ENCODE measurements at regions not wholly inside any gene's neighbourhood (a gene's known extent, or its start where the extent isn't known, plus 50 kb on each side); places are given as distances from the start of the nearest gene placed in this dataset.

DNA sequence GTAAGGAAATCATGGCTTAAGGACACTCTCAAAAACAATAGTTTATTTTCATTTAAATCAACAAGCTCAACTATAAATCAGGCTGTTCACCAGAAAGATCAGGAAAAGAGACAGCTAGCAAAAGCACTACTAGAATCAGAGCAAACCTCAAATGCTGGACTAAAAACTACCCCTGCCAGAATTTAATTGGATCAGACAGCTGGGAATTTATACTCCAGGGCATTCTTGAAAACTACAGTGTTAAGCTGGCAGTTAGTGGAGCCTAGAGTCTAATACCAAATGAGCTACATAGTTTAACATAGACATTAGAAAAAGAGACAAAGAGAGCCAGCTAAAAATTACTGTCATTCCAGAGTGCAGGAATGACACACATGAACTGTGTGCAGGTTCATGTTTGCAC lies 1016.4 kb upstream of the CRIM1 start:
- Mint-ChIP-seq H3K4me3 (ENCODE audit: low read depth, unreplicated experiment) (no peak overlapping the region), H3K27me3 (ENCODE audit: unreplicated experiment) (no peaks in the 10 kb centered on the region), H3K9me3 (ENCODE audit: low read depth, unreplicated experiment) (peaks cover 4% of the 10 kb centered on the region), H3K4me1 (ENCODE audit: low read depth, unreplicated experiment) (no peaks in the 10 kb centered on the region), H3K36me3 (ENCODE audit: insufficient read depth, unreplicated experiment) (no peaks in the 10 kb centered on the region), H3K27ac (ENCODE audit: unreplicated experiment) (no peak overlapping the region)
- DNase-seq: no peak
- BruUV-seq (replicated peaks): no TSS peak
- no peak for TF ChIP-seq CTCF (IDR thresholded peaks at IDR 0.05; ENCODE audit: unreplicated experiment)
- CTCF ChIA-PET: interaction anchor here (1.2 kb wide), 1 partner anchor 11 kb away, joined by 3 read pairs; no protein-coding TSS in a partner anchor
- intact Hi-C loops (cut with micrococcal nuclease; ENCODE audit: unreplicated experiment): no loop called here

GRCh38 chr2:35337922-35338321 lies 1017.7 kb upstream of the CRIM1 start:
- CTCF ChIA-PET: no interaction called here
- H3K9me3 Mint-ChIP-seq (ENCODE audit: low read depth, unreplicated experiment): peaks cover 4% of the 10 kb centered on the region
- no peak for TF ChIP-seq CTCF (IDR thresholded peaks at IDR 0.05; ENCODE audit: unreplicated experiment)
- no peak for DNase-seq
- H3K4me3 Mint-ChIP-seq (ENCODE audit: low read depth, unreplicated experiment): no peak overlapping the region
- no peak overlapping the region for H3K27ac Mint-ChIP-seq (ENCODE audit: unreplicated experiment)
- H3K27me3 Mint-ChIP-seq (ENCODE audit: unreplicated experiment): no peaks in the 10 kb centered on the region
- no TSS peak for BruUV-seq (replicated peaks)
- intact Hi-C loops (cut with micrococcal nuclease; ENCODE audit: unreplicated experiment): no loop called here
- no peaks in the 10 kb centered on the region for H3K4me1 Mint-ChIP-seq (ENCODE audit: low read depth, unreplicated experiment)
- H3K36me3 Mint-ChIP-seq (ENCODE audit: insufficient read depth, unreplicated experiment): no peaks in the 10 kb centered on the region

GRCh38 chr2:35314049-35314448 lies 1041.5 kb upstream of the CRIM1 start:
- CTCF ChIA-PET: no interaction called here
- DNase-seq: no peak
- BruUV-seq (replicated peaks): no TSS peak
- intact Hi-C loops (cut with micrococcal nuclease; ENCODE audit: unreplicated experiment): no loop called here
- Mint-ChIP-seq H3K27me3 (ENCODE audit: unreplicated experiment) (no peaks in the 10 kb centered on the region), H3K9me3 (ENCODE audit: low read depth, unreplicated experiment) (peaks cover 5% of the 10 kb centered on the region), H3K27ac (ENCODE audit: unreplicated experiment) (no peak overlapping the region), H3K36me3 (ENCODE audit: insufficient read depth, unreplicated experiment) (no peaks in the 10 kb centered on the region), H3K4me1 (ENCODE audit: low read depth, unreplicated experiment) (no peaks in the 10 kb centered on the region), H3K4me3 (ENCODE audit: low read depth, unreplicated experiment) (no peak overlapping the region)
- no peak for TF ChIP-seq CTCF (IDR thresholded peaks at IDR 0.05; ENCODE audit: unreplicated experiment)

GRCh38 chr2:35301369-35301768 lies 1054.2 kb upstream of the CRIM1 start:
- no TSS peak for BruUV-seq (replicated peaks)
- intact Hi-C loops (cut with micrococcal nuclease; ENCODE audit: unreplicated experiment): no loop called here
- no peak for DNase-seq
- no peak overlapping the region for H3K4me3 Mint-ChIP-seq (ENCODE audit: low read depth, unreplicated experiment)
- no peak for TF ChIP-seq CTCF (IDR thresholded peaks at IDR 0.05; ENCODE audit: unreplicated experiment)
- H3K27ac Mint-ChIP-seq (ENCODE audit: unreplicated experiment): no peak overlapping the region
- peaks cover 10% of the 10 kb centered on the region for H3K9me3 Mint-ChIP-seq (ENCODE audit: low read depth, unreplicated experiment)
- CTCF ChIA-PET: no interaction called here
- no peaks in the 10 kb centered on the region for H3K27me3 Mint-ChIP-seq (ENCODE audit: unreplicated experiment)
- H3K4me1 Mint-ChIP-seq (ENCODE audit: low read depth, unreplicated experiment): no peaks in the 10 kb centered on the region
- H3K36me3 Mint-ChIP-seq (ENCODE audit: insufficient read depth, unreplicated experiment): no peaks in the 10 kb centered on the region

- BruUV-seq (replicated peaks): no TSS peak
These were observed 1057.1 kb upstream of the CRIM1 start for GRCh38 chr2:35298493-35298892.

More at GRCh38 chr2:35298493-35298892, 1057.1 kb upstream of the CRIM1 start:
- H3K27ac Mint-ChIP-seq (ENCODE audit: unreplicated experiment): no peak overlapping the region
- peaks cover 12% of the 10 kb centered on the region for H3K9me3 Mint-ChIP-seq (ENCODE audit: low read depth, unreplicated experiment)
- no peaks in the 10 kb centered on the region for H3K4me1 Mint-ChIP-seq (ENCODE audit: low read depth, unreplicated experiment)
- no peaks in the 10 kb centered on the region for H3K36me3 Mint-ChIP-seq (ENCODE audit: insufficient read depth, unreplicated experiment)
- no peak for TF ChIP-seq CTCF (IDR thresholded peaks at IDR 0.05; ENCODE audit: unreplicated experiment)
- DNase-seq: no peak
- intact Hi-C loops (cut with micrococcal nuclease; ENCODE audit: unreplicated experiment): no loop called here
- H3K27me3 Mint-ChIP-seq (ENCODE audit: unreplicated experiment): no peaks in the 10 kb centered on the region
- CTCF ChIA-PET: no interaction called here
- no peak overlapping the region for H3K4me3 Mint-ChIP-seq (ENCODE audit: low read depth, unreplicated experiment)
